ENCODE measurements at regions not wholly inside any gene's neighbourhood (a gene's known extent, or its start where the extent isn't known, plus 50 kb on each side); places are given as distances from the start of the nearest gene placed in this dataset.

- ATAC-seq: no peak
- Histone ChIP-seq H3K36me3 (ENCODE audit: control insufficient read depth in 2 of 3, insufficient read depth in 3 of 3, low read length in 3 of 3) (no peaks in the 10 kb centered on the region), H3K4me3 (ENCODE audit: low read length) (no peak overlapping the region), H3K9me3 (ENCODE audit: control insufficient read depth in 2 of 3, low read length in 3 of 3) (peaks cover 0 to 4% (median 0%) of the 10 kb centered on the region in 3 experiments), H3K27ac (ENCODE audit: low read depth, low read length) (no peak overlapping the region), H3K27me3 (ENCODE audit: control insufficient read depth in 2 of 2, insufficient read depth in 2 of 2, low read length in 2 of 2) (no peaks in the 10 kb centered on the region), H3K4me1 (ENCODE audit: control insufficient read depth in 2 of 2, insufficient read depth in 2 of 2, low read length in 2 of 2) (no peaks in the 10 kb centered on the region)
- H3K4me1 Mint-ChIP-seq: no peaks in the 10 kb centered on the region
- H3K4me3 Mint-ChIP-seq: no peak overlapping the region
- H3K36me3 Mint-ChIP-seq: no peaks in the 10 kb centered on the region
- no peak for DNase-seq
- ChIA-PET CTCF (no interaction called here), POLR2A (no interaction called here)
- intact Hi-C loops (cut with micrococcal nuclease): no loop called here
- no peak overlapping the region for H3K27ac Mint-ChIP-seq
- H3K27me3 Mint-ChIP-seq: no peaks in the 10 kb centered on the region
- peaks cover 0 to 14% (median 2%) of the 10 kb centered on the region in 11 donors for H3K9me3 Mint-ChIP-seq
These were observed 458.3 kb downstream of the MMUT start for GRCh38 chr6:49004801-49005200.

GRCh38 chr6:49003348-49003747 lies 459.7 kb downstream of the MMUT start:
- no peaks in the 10 kb centered on the region for H3K4me1 Mint-ChIP-seq
- no peak overlapping the region for H3K4me3 Mint-ChIP-seq
- H3K27me3 Mint-ChIP-seq: no peaks in the 10 kb centered on the region
- intact Hi-C loops (cut with micrococcal nuclease): no loop called here
- Histone ChIP-seq H3K9me3 (ENCODE audit: control insufficient read depth in 2 of 3, low read length in 3 of 3) (no peaks in the 10 kb centered on the region), H3K36me3 (ENCODE audit: control insufficient read depth in 2 of 3, insufficient read depth in 3 of 3, low read length in 3 of 3) (no peaks in the 10 kb centered on the region), H3K4me1 (ENCODE audit: control insufficient read depth in 2 of 2, insufficient read depth in 2 of 2, low read length in 2 of 2) (no peaks in the 10 kb centered on the region), H3K27ac (ENCODE audit: low read depth, low read length) (no peak overlapping the region), H3K27me3 (ENCODE audit: control insufficient read depth in 2 of 2, insufficient read depth in 2 of 2, low read length in 2 of 2) (no peaks in the 10 kb centered on the region), H3K4me3 (ENCODE audit: low read length) (no peak overlapping the region)
- peaks cover 0 to 5% (median 1%) of the 10 kb centered on the region in 11 donors for H3K9me3 Mint-ChIP-seq
- H3K36me3 Mint-ChIP-seq: no peaks in the 10 kb centered on the region
- no peak overlapping the region for H3K27ac Mint-ChIP-seq
- no peak for DNase-seq
- CTCF ChIA-PET: no interaction called here
- POLR2A ChIA-PET: no interaction called here
- no peak for ATAC-seq

DNA sequence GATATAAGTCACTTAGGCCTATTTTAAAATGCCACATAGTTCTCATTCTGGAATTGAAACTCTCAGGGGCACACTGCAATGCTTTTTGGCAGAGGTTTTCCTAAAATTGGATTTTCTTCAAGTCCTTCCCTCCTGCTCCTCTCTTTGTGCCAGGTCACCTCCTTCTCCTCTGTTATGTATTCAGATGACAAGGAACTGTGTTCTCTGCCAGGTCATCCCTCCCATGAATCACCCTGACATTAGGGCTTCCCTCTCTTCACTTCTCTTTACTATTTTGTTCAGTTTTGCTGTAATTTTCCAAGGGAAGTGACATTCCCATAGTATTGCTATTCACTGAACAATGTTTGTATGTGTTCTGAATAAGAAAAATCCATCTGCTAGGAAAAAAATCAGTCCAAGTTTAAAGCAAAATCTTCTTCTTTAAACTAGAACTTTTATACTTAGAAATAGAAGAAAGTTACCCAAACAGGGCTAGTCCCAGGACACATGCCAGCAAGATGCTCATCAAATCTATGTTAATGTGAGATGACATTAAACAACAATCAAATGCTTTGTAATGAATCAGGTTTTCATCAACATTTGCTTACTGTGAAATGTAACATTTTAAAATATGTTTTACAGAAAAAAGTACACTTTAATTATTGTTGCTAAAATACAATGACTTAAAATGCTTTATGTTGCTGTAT lies 461.1 kb downstream of the MMUT start:
- H3K4me3 ChIP-seq (ENCODE audit: low read length): no peak overlapping the region
- no peaks in the 10 kb centered on the region for H3K27me3 ChIP-seq (ENCODE audit: control insufficient read depth in 2 of 2, insufficient read depth in 2 of 2, low read length in 2 of 2)
- Mint-ChIP-seq H3K9me3 (peaks cover 0 to 5% (median 0%) of the 10 kb centered on the region in 11 donors), H3K4me1 (peaks cover 0 to 2% (median 0%) of the 10 kb centered on the region in 7 donors), H3K36me3 (no peaks in the 10 kb centered on the region), H3K27me3 (no peaks in the 10 kb centered on the region), H3K27ac (no peak overlapping the region), H3K4me3 (no peak overlapping the region)
- ATAC-seq (no peak), DNase-seq (no peak)
- no peak overlapping the region for H3K27ac ChIP-seq (ENCODE audit: low read depth, low read length)
- no peaks in the 10 kb centered on the region for H3K9me3 ChIP-seq (ENCODE audit: control insufficient read depth in 2 of 3, low read length in 3 of 3)
- H3K36me3 ChIP-seq (ENCODE audit: control insufficient read depth in 2 of 3, insufficient read depth in 3 of 3, low read length in 3 of 3): no peaks in the 10 kb centered on the region
- CTCF ChIA-PET: no interaction called here
- intact Hi-C loops (cut with micrococcal nuclease): no loop called here
- H3K4me1 ChIP-seq (ENCODE audit: control insufficient read depth in 2 of 2, insufficient read depth in 2 of 2, low read length in 2 of 2): no peaks in the 10 kb centered on the region
- POLR2A ChIA-PET: no interaction called here

DNA sequence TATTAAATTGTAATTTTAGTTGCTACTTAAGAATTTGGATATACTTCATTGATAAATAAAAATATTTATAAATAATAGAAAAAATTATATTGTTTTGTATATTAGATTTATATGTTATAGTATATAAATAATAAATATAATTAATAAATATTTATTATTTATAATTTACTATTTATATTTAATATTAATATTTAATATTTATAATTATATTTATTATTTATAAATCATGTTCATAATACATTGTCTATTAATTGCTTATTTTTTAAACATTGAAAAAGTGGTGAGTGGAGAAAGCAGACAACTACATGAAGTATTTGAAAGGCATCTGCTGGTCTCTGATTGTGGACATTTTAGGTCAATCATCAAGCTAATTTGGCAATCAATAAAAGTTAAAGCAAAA lies 464.5 kb downstream of the MMUT start:
- no peak for DNase-seq

DNA sequence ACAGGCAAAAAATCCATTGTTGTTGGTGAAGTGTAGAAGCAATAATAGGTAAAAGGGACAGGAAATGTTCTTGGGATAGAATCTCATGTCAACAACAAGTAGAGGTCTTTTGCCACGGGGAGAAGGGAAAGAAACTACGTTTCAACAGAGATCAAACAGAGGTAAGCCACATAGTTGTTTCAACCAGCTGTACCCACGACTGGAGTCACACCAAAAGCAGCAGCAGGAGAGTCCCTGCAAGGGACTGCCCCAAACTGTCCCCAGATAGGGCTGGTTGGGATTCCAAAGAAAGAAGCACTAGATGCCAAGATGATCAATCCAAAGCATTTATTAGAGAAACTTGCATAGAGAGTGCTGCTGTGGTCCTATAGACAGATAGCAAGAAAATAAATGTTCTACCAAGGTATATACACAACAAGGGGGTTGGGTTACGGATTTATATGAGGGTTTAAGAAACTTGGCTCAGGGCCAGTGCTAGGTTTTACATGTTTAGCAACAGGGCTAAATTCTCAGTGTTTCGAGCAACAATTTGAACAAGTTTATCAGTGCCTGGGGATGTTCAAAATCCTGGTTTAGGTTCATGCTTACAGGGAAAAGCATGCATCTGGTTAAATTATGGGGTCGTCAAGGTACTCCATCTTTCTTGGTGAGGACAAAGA lies 466.5 kb downstream of the MMUT start:
- Mint-ChIP-seq H3K9me3 (peaks cover 0 to 17% (median under 1%) of the 10 kb centered on the region in 11 donors), H3K4me1 (peaks cover 0 to 2% (median 0%) of the 10 kb centered on the region in 7 donors)

More for the DNA sequence above, 464.5 kb downstream of the MMUT start:
- POLR2A ChIA-PET: no interaction called here
- Histone ChIP-seq H3K4me3 (ENCODE audit: low read length) (no peak overlapping the region), H3K27ac (ENCODE audit: low read depth, low read length) (no peak overlapping the region), H3K4me1 (ENCODE audit: control insufficient read depth in 2 of 2, insufficient read depth in 2 of 2, low read length in 2 of 2) (no peaks in the 10 kb centered on the region), H3K36me3 (ENCODE audit: control insufficient read depth in 2 of 3, insufficient read depth in 3 of 3, low read length in 3 of 3) (no peaks in the 10 kb centered on the region), H3K27me3 (ENCODE audit: control insufficient read depth in 2 of 2, insufficient read depth in 2 of 2, low read length in 2 of 2) (no peaks in the 10 kb centered on the region), H3K9me3 (ENCODE audit: control insufficient read depth in 2 of 3, low read length in 3 of 3) (no peaks in the 10 kb centered on the region)
- CTCF ChIA-PET: no interaction called here
- intact Hi-C loops (cut with micrococcal nuclease): no loop called here
- H3K4me1 Mint-ChIP-seq: peaks cover 0 to 2% (median 0%) of the 10 kb centered on the region in 7 donors
- ATAC-seq: no peak
- peaks cover 0 to 9% (median 0%) of the 10 kb centered on the region in 11 donors for H3K9me3 Mint-ChIP-seq
- no peaks in the 10 kb centered on the region for H3K27me3 Mint-ChIP-seq
- no peak overlapping the region for H3K4me3 Mint-ChIP-seq
- no peak overlapping the region for H3K27ac Mint-ChIP-seq
- no peaks in the 10 kb centered on the region for H3K36me3 Mint-ChIP-seq

DNA sequence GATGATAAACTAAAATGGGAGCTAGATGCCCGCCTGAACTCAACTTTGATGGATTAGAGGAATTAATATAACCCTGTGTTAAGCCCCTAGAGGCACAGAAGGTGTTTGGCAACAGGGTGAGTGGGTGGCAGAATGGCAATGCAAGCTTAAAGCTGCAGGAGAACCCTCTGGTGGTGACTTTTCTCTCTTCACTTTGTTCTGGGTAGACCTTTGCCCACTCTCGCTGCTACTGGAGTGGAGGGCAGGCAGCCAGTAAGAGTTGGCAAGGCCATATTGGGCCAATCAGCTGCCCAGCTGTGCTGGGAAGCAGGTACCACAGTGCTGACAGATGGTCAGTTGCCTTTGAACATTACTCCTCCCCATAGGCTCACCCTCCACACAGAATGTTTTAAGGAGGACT lies 468.2 kb downstream of the MMUT start:
- Histone ChIP-seq H3K4me1 (ENCODE audit: control insufficient read depth in 2 of 2, insufficient read depth in 2 of 2, low read length in 2 of 2) (no peaks in the 10 kb centered on the region), H3K27me3 (ENCODE audit: control insufficient read depth in 2 of 2, insufficient read depth in 2 of 2, low read length in 2 of 2) (no peaks in the 10 kb centered on the region), H3K9me3 (ENCODE audit: control insufficient read depth in 2 of 3, low read length in 3 of 3) (peaks cover 0 to 9% (median 0%) of the 10 kb centered on the region in 3 experiments), H3K27ac (ENCODE audit: low read depth, low read length) (no peak overlapping the region), H3K36me3 (ENCODE audit: control insufficient read depth in 2 of 3, insufficient read depth in 3 of 3, low read length in 3 of 3) (no peaks in the 10 kb centered on the region), H3K4me3 (ENCODE audit: low read length) (no peak overlapping the region)
- intact Hi-C loops (cut with micrococcal nuclease): no loop called here
- ATAC-seq: no peak
- CTCF ChIA-PET: no interaction called here
- Mint-ChIP-seq H3K4me1 (peaks cover 0 to 2% (median 0%) of the 10 kb centered on the region in 7 donors), H3K9me3 (peaks cover 0 to 26% (median 4%) of the 10 kb centered on the region in 11 donors), H3K27me3 (no peaks in the 10 kb centered on the region), H3K4me3 (no peak overlapping the region), H3K27ac (no peak overlapping the region), H3K36me3 (no peaks in the 10 kb centered on the region)
- POLR2A ChIA-PET: no interaction called here
- DNase-seq: no peak

More for the DNA sequence above, 466.5 kb downstream of the MMUT start:
- Mint-ChIP-seq H3K27ac (no peak overlapping the region), H3K36me3 (no peaks in the 10 kb centered on the region), H3K4me3 (no peak overlapping the region), H3K27me3 (no peaks in the 10 kb centered on the region)
- Histone ChIP-seq H3K4me1 (ENCODE audit: control insufficient read depth in 2 of 2, insufficient read depth in 2 of 2, low read length in 2 of 2) (no peaks in the 10 kb centered on the region), H3K4me3 (ENCODE audit: low read length) (no peak overlapping the region), H3K36me3 (ENCODE audit: control insufficient read depth in 2 of 3, insufficient read depth in 3 of 3, low read length in 3 of 3) (no peaks in the 10 kb centered on the region), H3K9me3 (ENCODE audit: control insufficient read depth in 2 of 3, low read length in 3 of 3) (no peaks in the 10 kb centered on the region), H3K27ac (ENCODE audit: low read depth, low read length) (no peak overlapping the region), H3K27me3 (ENCODE audit: control insufficient read depth in 2 of 2, insufficient read depth in 2 of 2, low read length in 2 of 2) (no peaks in the 10 kb centered on the region)
- POLR2A ChIA-PET: no interaction called here
- DNase-seq: no peak
- intact Hi-C loops (cut with micrococcal nuclease): no loop called here
- CTCF ChIA-PET: no interaction called here
- ATAC-seq: no peak

- CTCF ChIA-PET: no interaction called here
These were observed 472.3 kb downstream of the MMUT start for GRCh38 chr6:48990739-48991138.

More at GRCh38 chr6:48990739-48991138, 472.3 kb downstream of the MMUT start:
- POLR2A ChIA-PET: no interaction called here
- Histone ChIP-seq H3K4me1 (ENCODE audit: control insufficient read depth in 2 of 2, insufficient read depth in 2 of 2, low read length in 2 of 2) (no peaks in the 10 kb centered on the region), H3K27ac (ENCODE audit: low read depth, low read length) (no peak overlapping the region), H3K27me3 (ENCODE audit: control insufficient read depth in 2 of 2, insufficient read depth in 2 of 2, low read length in 2 of 2) (no peaks in the 10 kb centered on the region), H3K36me3 (ENCODE audit: control insufficient read depth in 2 of 3, insufficient read depth in 3 of 3, low read length in 3 of 3) (no peaks in the 10 kb centered on the region), H3K9me3 (ENCODE audit: control insufficient read depth in 2 of 3, low read length in 3 of 3) (peaks cover 0 to 12% (median 0%) of the 10 kb centered on the region in 3 experiments), H3K4me3 (ENCODE audit: low read length) (no peak overlapping the region)
- Mint-ChIP-seq H3K27me3 (no peaks in the 10 kb centered on the region), H3K4me1 (no peaks in the 10 kb centered on the region), H3K9me3 (peaks cover 0 to 30% (median 10%) of the 10 kb centered on the region in 11 donors), H3K4me3 (no peak overlapping the region), H3K27ac (no peak overlapping the region), H3K36me3 (no peaks in the 10 kb centered on the region)
- intact Hi-C loops (cut with micrococcal nuclease): no loop called here
- ATAC-seq: no peak
- no peak for DNase-seq
